Neural cell (in vitro differentiated cells): ENCODE measurements at regions not wholly inside any gene's neighbourhood (a gene's known extent, or its start where the extent isn't known, plus 50 kb on each side); places are given as distances from the start of the nearest gene placed in this dataset.

Source experiments
- H2AFZ ChIP-seq: fragments of 200-600, 300-800 bp; sonication (generic), shearing (Covaris generic); 2 replicates; pipeline ENCODE4 v1.6.0; 2014; ENCODE audit warnings: low read depth, mild to moderate bottlenecking, antibody characterized with exemption, low read length, moderate library complexity
- H3F3A ChIP-seq: fragments of 200-600 bp; shearing (Covaris generic); 2 replicates; pipeline ENCODE4 v1.6.1; 2016; ENCODE audit warnings: mild to moderate bottlenecking, moderate library complexity, mixed read lengths, antibody characterized with exemption, low read length; ENCODE audit not compliant: insufficient read depth, poor library complexity, severe bottlenecking
- H3K27ac ChIP-seq: fragments of 200-600, 300-800 bp; sonication (generic), shearing (Covaris generic); 2 replicates; pipeline ENCODE4 v1.5.1; 2014; ENCODE audit warnings: mild to moderate bottlenecking, low read length, moderate library complexity
- H3K27me3 ChIP-seq: fragments of 300-800, 200-600 bp; sonication (generic), shearing (Covaris generic); 2 replicates; pipeline ENCODE4 v1.6.0; 2014; ENCODE audit warnings: mild to moderate bottlenecking, low read depth, low read length, moderate library complexity; ENCODE audit not compliant: insufficient read depth
- H3K36me3 ChIP-seq: fragments of 300-800, 200-600 bp; sonication (generic), shearing (Covaris generic); 2 replicates; pipeline ENCODE4 v1.5.1; 2014; ENCODE audit warnings: mild to moderate bottlenecking, antibody characterized with exemption, low read length, moderate library complexity; ENCODE audit not compliant: insufficient read depth
- H3K4me2 ChIP-seq: fragments of 300-800, 200-600 bp; sonication (generic), shearing (Covaris generic); 2 replicates; pipeline ENCODE4 v1.6.0; 2014; ENCODE audit warnings: mild to moderate bottlenecking, low read length
- H3K4me3 ChIP-seq: fragments of 300-800, 200-600 bp; sonication (generic), shearing (Covaris generic); 2 replicates; pipeline ENCODE4 v1.5.1; 2014; ENCODE audit warnings: mild to moderate bottlenecking, low read length, moderate library complexity
- H3K79me2 ChIP-seq: fragments of 200-600 bp; shearing (Covaris generic); replicated peaks from 2 replicates; pipeline ENCODE4 v1.6.0; 2014; ENCODE audit warnings: mild to moderate bottlenecking, low read length, moderate library complexity; ENCODE audit not compliant: insufficient read depth
- H3K9ac ChIP-seq: fragments of 300-800, 200-600 bp; sonication (generic), shearing (Covaris generic); 2 replicates; pipeline ENCODE4 v1.6.1; 2016; ENCODE audit warnings: mild to moderate bottlenecking, low read length, mixed read lengths
- H3K9me2 ChIP-seq: fragments of 200-600 bp; shearing (Covaris generic); 2 replicates; pipeline ENCODE4 v1.6.1; 2016; ENCODE audit warnings: mild to moderate bottlenecking, low read length, mixed read lengths; ENCODE audit not compliant: insufficient read depth
- H3K9me3 ChIP-seq: fragments of 200-600, 300-800 bp; sonication (generic), shearing (Covaris generic); 2 replicates; pipeline ENCODE4 v1.6.1; 2016; ENCODE audit warnings: mild to moderate bottlenecking, mixed run types, low read length, moderate library complexity, mixed read lengths
- H4K20me1 ChIP-seq: fragments of 200-600 bp; shearing (Covaris generic); 2 replicates; pipeline ENCODE4 v1.6.1; 2016; ENCODE audit warnings: mild to moderate bottlenecking, mixed run types; ENCODE audit not compliant: insufficient read depth
- CTCF ChIP-seq: fragments of 450-650 bp; IDR thresholded peaks from 2 replicates; pipeline ENCODE4 v1.5.1; 2014; ENCODE audit warnings: antibody characterized with exemption, mild to moderate bottlenecking, moderate library complexity; ENCODE audit not compliant: poor library complexity, severe bottlenecking
- EP300 ChIP-seq: fragments of 450-650 bp; conservative IDR thresholded peaks from 2 replicates; pipeline ENCODE4 v1.6.1; 2014; ENCODE audit warnings: antibody characterized with exemption, mild to moderate bottlenecking, moderate library complexity; ENCODE audit not compliant: poor library complexity, severe bottlenecking
- EZH2 ChIP-seq: fragments of 200-600, 300-800 bp; shearing (Covaris generic), sonication (generic); IDR thresholded peaks from 2 replicates; pipeline ENCODE4 v1.6.1; 2014; ENCODE audit warnings: antibody characterized with exemption, low read length, borderline replicate concordance, mild to moderate bottlenecking; ENCODE audit not compliant: insufficient read depth, poor library complexity, severe bottlenecking
- MXI1 ChIP-seq: fragments of 450-650 bp; conservative IDR thresholded peaks from 2 replicates; pipeline ENCODE4 v1.6.1; 2014; ENCODE audit warnings: antibody characterized with exemption, mild to moderate bottlenecking; ENCODE audit not compliant: poor library complexity, severe bottlenecking
- POLR2AphosphoS5 ChIP-seq: IDR thresholded peaks from 2 replicates; pipeline ENCODE4 v1.6.1; 2012
- RAD21 ChIP-seq: fragments of 450-650 bp; conservative IDR thresholded peaks from 2 replicates; pipeline ENCODE4 v1.6.1; 2014; ENCODE audit warnings: antibody characterized with exemption, mild to moderate bottlenecking, moderate library complexity
- REST ChIP-seq: IDR thresholded peaks from 2 replicates; pipeline ENCODE4 v1.6.1; 2012; ENCODE audit warnings: borderline replicate concordance
- SMC3 ChIP-seq: fragments of 450-650 bp; conservative IDR thresholded peaks from 2 replicates; pipeline ENCODE4 v1.6.1; 2014; ENCODE audit warnings: antibody characterized with exemption, mild to moderate bottlenecking, moderate library complexity; ENCODE audit not compliant: poor library complexity
- TAF1 ChIP-seq: IDR thresholded peaks from 2 replicates; pipeline ENCODE4 v1.6.1; 2012; ENCODE audit warnings: low read depth

- H3K79me2 ChIP-seq = no peaks in the 10 kb centered on the region
- H3K4me3 ChIP-seq = no peak overlapping the region
- H3F3A ChIP-seq = no peaks in the 10 kb centered on the region
- no peak overlapping the region for H3K27ac ChIP-seq
- no peaks in the 10 kb centered on the region for H3K9me2 ChIP-seq
- H4K20me1 ChIP-seq = no peaks in the 10 kb centered on the region
- no peaks in the 10 kb centered on the region for H3K27me3 ChIP-seq
- no peaks in the 10 kb centered on the region for H3K9me3 ChIP-seq
- TF ChIP-seq SMC3 (no peak), TAF1 (no peak), EP300 (no peak), POLR2AphosphoS5 (no peak), EZH2 (no peak), RAD21 (no peak), MXI1 (no peak), CTCF (no peak), REST (no peak)
- no peak overlapping the region for H3K9ac ChIP-seq
- H3K4me2 ChIP-seq = no peak overlapping the region
- no peak overlapping the region for H2AFZ ChIP-seq
- no peaks in the 10 kb centered on the region for H3K36me3 ChIP-seq
Observed at GRCh38 chr10:28776519-28776918, 99.2 kb downstream of the BAMBI start.

GRCh38 chr10:28777911-28778310 lies 100.6 kb downstream of the BAMBI start:
- TF ChIP-seq SMC3 (no peak), POLR2AphosphoS5 (no peak), EP300 (no peak), EZH2 (no peak), MXI1 (no peak), TAF1 (no peak), CTCF (no peak), REST (no peak), RAD21 (no peak)
- H3K79me2 ChIP-seq = no peaks in the 10 kb centered on the region
- H3K9me2 ChIP-seq = no peaks in the 10 kb centered on the region
- H3K36me3 ChIP-seq = no peaks in the 10 kb centered on the region
- H3K4me3 ChIP-seq = no peak overlapping the region
- no peak overlapping the region for H3K9ac ChIP-seq
- H2AFZ ChIP-seq = no peak overlapping the region
- H3F3A ChIP-seq = no peaks in the 10 kb centered on the region
- H4K20me1 ChIP-seq = no peaks in the 10 kb centered on the region
- H3K27ac ChIP-seq = no peak overlapping the region
- no peak overlapping the region for H3K4me2 ChIP-seq
- no peaks in the 10 kb centered on the region for H3K27me3 ChIP-seq
- H3K9me3 ChIP-seq = no peaks in the 10 kb centered on the region
